HEK293 (cell line): ENCODE measurements at regions not wholly inside any gene's neighbourhood (a gene's known extent, or its start where the extent isn't known, plus 50 kb on each side); places are given as distances from the start of the nearest gene placed in this dataset.

Source experiments
- CTCF ChIA-PET: fragments of 350-600 bp; formaldehyde crosslinking; extraction: SDS; loops from one replicate; lab custom pipeline; 2021; ENCODE audit warnings: antibody characterized with exemption; lab: Yijun Ruan, JAX
- POLR2A ChIA-PET: fragments of 300-600 bp; formaldehyde crosslinking; extraction: SDS; loops from one replicate; lab custom pipeline; 2020; ENCODE audit warnings: antibody characterized with exemption, inconsistent platforms; lab: Yijun Ruan, JAX
- H3K27ac ChIP-seq: fragments of 200-500 bp; sonication (Bioruptor generic); 2 replicates; pipeline ENCODE4 v1.5.1; 2014; ENCODE audit warnings: low read depth, low read length, control low read depth, inconsistent platforms; ENCODE audit errors: extremely low read depth
- H3K36me3 ChIP-seq, 2 experiments: fragments of 200-500 bp in 1 of 2; sonication (Bioruptor generic) in 1 of 2; 1 replicate in 1 of 2; 2 replicates in 1 of 2; pipeline ENCODE4 v1.5.1; 2014 to 2017; ENCODE audit warnings: inconsistent platforms in 2 of 2, low read length in 2 of 2; ENCODE audit not compliant: control insufficient read depth in 2 of 2, insufficient read depth in 1 of 2
- H3K4me1 ChIP-seq: fragments of 200-500 bp; sonication (Bioruptor generic); 2 replicates; pipeline ENCODE4 v1.5.1; 2014; ENCODE audit warnings: mild to moderate bottlenecking, low read length, inconsistent platforms; ENCODE audit not compliant: control insufficient read depth, insufficient read depth
- H3K4me3 ChIP-seq: 2 replicates; pipeline ENCODE4 v1.5.1; 2011; ENCODE audit warnings: low read depth, mild to moderate bottlenecking, control low read depth, low read length, moderate library complexity
- H3K9me3 ChIP-seq: fragments of 200-500 bp; sonication (Bioruptor generic); 2 replicates; pipeline ENCODE4 v1.5.1; 2014; ENCODE audit warnings: low read depth, low read length, inconsistent platforms; ENCODE audit not compliant: control insufficient read depth, insufficient read depth
- GLI4 ChIP-seq: fragments of 450-650 bp; formaldehyde crosslinking; IDR thresholded peaks from 2 replicates; pipeline ENCODE4 v1.5.1; 2016; ENCODE audit warnings: missing biosample characterization, missing genetic modification characterization
- PRDM1 ChIP-seq: fragments of 450-650 bp; formaldehyde crosslinking; IDR thresholded peaks from 2 replicates; pipeline ENCODE4; 2016; ENCODE audit warnings: missing biosample characterization, missing genetic modification characterization
- SETDB1 ChIP-seq: IDR thresholded peaks from one replicate; pipeline ENCODE4 v1.6.1; 2017; ENCODE audit warnings: mild to moderate bottlenecking, low read length, moderate library complexity, mixed read lengths; ENCODE audit not compliant: insufficient read length
- ZBTB26 ChIP-seq: fragments of 450-650 bp; formaldehyde crosslinking; optimal IDR thresholded peaks from 2 replicates; pipeline ENCODE3; 2016; ENCODE audit warnings: missing biosample characterization, mild to moderate bottlenecking, missing genetic modification characterization
- ZNF175 ChIP-seq: fragments of 450-650 bp; formaldehyde crosslinking; IDR thresholded peaks from 2 replicates; pipeline ENCODE4 v1.5.1; 2016; ENCODE audit warnings: missing biosample characterization, missing genetic modification characterization
- ZNF211 ChIP-seq: fragments of 450-650 bp; formaldehyde crosslinking; IDR thresholded peaks from 2 replicates; pipeline ENCODE4 v1.5.1; 2016; ENCODE audit warnings: low read depth, missing biosample characterization, missing genetic modification characterization
- ZNF223 ChIP-seq: fragments of 450-650 bp; formaldehyde crosslinking; IDR thresholded peaks from 2 replicates; pipeline ENCODE4 v1.5.1; 2016; ENCODE audit warnings: missing biosample characterization, missing genetic modification characterization
- ZNF24 ChIP-seq: fragments of 450-650 bp; formaldehyde crosslinking; IDR thresholded peaks from 2 replicates; pipeline ENCODE4 v1.5.1; 2016; ENCODE audit warnings: missing biosample characterization, missing genetic modification characterization
- ZNF266 ChIP-seq: fragments of 450-650 bp; formaldehyde crosslinking; IDR thresholded peaks from 2 replicates; pipeline ENCODE4 v1.5.1; 2016; ENCODE audit warnings: missing biosample characterization, missing genetic modification characterization, low read depth
- ZNF366 ChIP-seq: fragments of 450-650 bp; formaldehyde crosslinking; conservative IDR thresholded peaks from 2 replicates; pipeline ENCODE4 v1.5.1; 2016; ENCODE audit warnings: missing biosample characterization, missing genetic modification characterization
- ZNF518A ChIP-seq: fragments of 450-650 bp; formaldehyde crosslinking; conservative IDR thresholded peaks from 2 replicates; pipeline ENCODE4 v1.5.1; 2016; ENCODE audit warnings: low read depth, missing biosample characterization, missing genetic modification characterization
- ZNF560 ChIP-seq: fragments of 450-650 bp; formaldehyde crosslinking; IDR thresholded peaks from 2 replicates; pipeline ENCODE4 v1.5.1; 2017; ENCODE audit warnings: missing biosample characterization, missing genetic modification characterization, borderline replicate concordance
- ZNF670 ChIP-seq: fragments of 450-650 bp; formaldehyde crosslinking; IDR thresholded peaks from 2 replicates; pipeline ENCODE4 v1.5.1; 2016; ENCODE audit warnings: missing biosample characterization, missing genetic modification characterization, low read depth
- ZNF692 ChIP-seq: fragments of 450-650 bp; formaldehyde crosslinking; IDR thresholded peaks from 2 replicates; pipeline ENCODE4 v1.5.1; 2016; ENCODE audit warnings: missing biosample characterization, missing genetic modification characterization
- ZNF791 ChIP-seq: fragments of 450-650 bp; formaldehyde crosslinking; IDR thresholded peaks from 2 replicates; pipeline ENCODE4 v1.5.1; 2016; ENCODE audit warnings: missing biosample characterization, missing genetic modification characterization
- ZNF837 ChIP-seq: fragments of 450-650 bp; formaldehyde crosslinking; IDR thresholded peaks from 2 replicates; pipeline ENCODE4 v1.5.1; 2016; ENCODE audit warnings: missing biosample characterization, missing genetic modification characterization
- TF ChIP-seq, protein P1 (sequence below): fragments of 450-650 bp; formaldehyde crosslinking; IDR thresholded peaks from 2 replicates; pipeline ENCODE4 v1.5.1; 2017; ENCODE audit warnings: missing biosample characterization, missing genetic modification characterization

DNA sequence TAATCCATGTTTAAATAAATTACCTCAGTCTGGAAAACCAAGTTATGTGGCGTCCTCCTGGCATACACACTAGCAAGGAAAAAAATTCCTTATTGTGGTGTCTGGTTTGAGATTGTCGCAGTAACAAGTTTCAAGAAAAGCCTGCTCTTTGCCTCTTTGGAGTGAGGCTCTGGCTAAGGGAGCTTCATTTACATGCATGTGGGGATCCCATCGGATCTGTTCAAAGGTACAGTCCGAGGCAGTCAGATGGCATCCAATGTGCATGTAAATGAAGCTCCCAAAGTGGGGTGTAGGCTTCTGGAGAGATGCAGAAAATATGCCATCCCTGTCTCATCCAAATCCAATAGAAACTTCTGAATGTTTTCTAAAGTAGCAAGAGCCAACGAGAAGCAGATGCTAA, 199.5 kb upstream of the FBXL4 start:
- Histone ChIP-seq H3K27ac (no peak overlapping the region), H3K4me1 (no peaks in the 10 kb centered on the region), H3K9me3 (no peaks in the 10 kb centered on the region), H3K4me3 (no peak overlapping the region), H3K36me3 (no peaks in the 10 kb centered on the region)
- no peak for TF ChIP-seq ZBTB26 (tag by site-specific recombination)
- no peak for TF ChIP-seq ZNF366 (tag by site-specific recombination)
- TF ChIP-seq ZNF837 (tag by site-specific recombination): no peak
- TF ChIP-seq ZNF560 (tag by site-specific recombination): no peak
- no peak for TF ChIP-seq ZNF24
- TF ChIP-seq, all 188 proteins: peak for 0
- ChIA-PET CTCF (interaction anchor here (0.6 to 4.9 kb wide), 7 partner anchors 8 to 95 kb away, joined by 3 to 38 read pairs (median 3); no protein-coding TSS in a partner anchor), POLR2A (no interaction called here)

GRCh38 chr6:99146711-99147110, 199.0 kb upstream of the FBXL4 start:
- CTCF ChIA-PET: interaction anchor here (0.6 to 4.9 kb wide), 7 partner anchors 10 to 421 kb away, joined by 3 to 38 read pairs (median 4); no protein-coding TSS in a partner anchor
- Histone ChIP-seq H3K9me3 (no peaks in the 10 kb centered on the region), H3K36me3 (no peaks in the 10 kb centered on the region), H3K4me1 (no peaks in the 10 kb centered on the region), H3K27ac (no peak overlapping the region), H3K4me3 (no peak overlapping the region)
- TF ChIP-seq ZNF211 (tag by site-specific recombination): no peak
- TF ChIP-seq ZNF518A (tag by site-specific recombination): no peak
- TF ChIP-seq ZNF175 (tag by site-specific recombination): no peak
- no peak for TF ChIP-seq ZNF266 (tag by site-specific recombination)
- TF ChIP-seq, protein P1, sequence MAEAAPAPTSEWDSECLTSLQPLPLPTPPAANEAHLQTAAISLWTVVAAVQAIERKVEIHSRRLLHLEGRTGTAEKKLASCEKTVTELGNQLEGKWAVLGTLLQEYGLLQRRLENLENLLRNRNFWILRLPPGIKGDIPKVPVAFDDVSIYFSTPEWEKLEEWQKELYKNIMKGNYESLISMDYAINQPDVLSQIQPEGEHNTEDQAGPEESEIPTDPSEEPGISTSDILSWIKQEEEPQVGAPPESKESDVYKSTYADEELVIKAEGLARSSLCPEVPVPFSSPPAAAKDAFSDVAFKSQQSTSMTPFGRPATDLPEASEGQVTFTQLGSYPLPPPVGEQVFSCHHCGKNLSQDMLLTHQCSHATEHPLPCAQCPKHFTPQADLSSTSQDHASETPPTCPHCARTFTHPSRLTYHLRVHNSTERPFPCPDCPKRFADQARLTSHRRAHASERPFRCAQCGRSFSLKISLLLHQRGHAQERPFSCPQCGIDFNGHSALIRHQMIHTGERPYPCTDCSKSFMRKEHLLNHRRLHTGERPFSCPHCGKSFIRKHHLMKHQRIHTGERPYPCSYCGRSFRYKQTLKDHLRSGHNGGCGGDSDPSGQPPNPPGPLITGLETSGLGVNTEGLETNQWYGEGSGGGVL (tag by site-specific recombination): no peak
- no peak for TF ChIP-seq PRDM1 (tag by site-specific recombination)
- TF ChIP-seq ZNF791: no peak
- no peak for TF ChIP-seq ZNF692 (tag by site-specific recombination)
- TF ChIP-seq ZNF223 (tag by site-specific recombination): no peak
- no peak for TF ChIP-seq ZNF670 (tag by site-specific recombination)
- no peak for TF ChIP-seq GLI4 (tag by site-specific recombination)
- TF ChIP-seq SETDB1: no peak
- POLR2A ChIA-PET: no interaction called here
